WERI-Rb-1 (cell line): ENCODE measurements at regions not wholly inside any gene's neighbourhood (a gene's known extent, or its start where the extent isn't known, plus 50 kb on each side); places are given as distances from the start of the nearest gene placed in this dataset.

Experiments used
- DNase-seq: peaks from one replicate; pipeline ENCODE4 v3.0.0-alpha.2; 2020
- H3K27ac ChIP-seq: fragments of 250-450 bp; sonication (Bioruptor Pico); 2 replicates; pipeline ENCODE4 v1.5.1; 2020; ENCODE audit warnings: mild to moderate bottlenecking, moderate library complexity
- H3K27me3 ChIP-seq: fragments of 250-450 bp; sonication (Bioruptor Pico); 2 replicates; pipeline ENCODE4 v1.5.1; 2021; ENCODE audit warnings: mild to moderate bottlenecking, low read depth, moderate library complexity; ENCODE audit not compliant: insufficient read depth, severe bottlenecking
- H3K36me3 ChIP-seq: fragments of 250-450 bp; sonication (Bioruptor Pico); 2 replicates; pipeline ENCODE4 v1.5.1; 2020; ENCODE audit warnings: mild to moderate bottlenecking, moderate library complexity
- H3K4me3 ChIP-seq: 2 replicates; pipeline ENCODE4 v1.5.1; 2011; ENCODE audit warnings: low read depth, mild to moderate bottlenecking, control low read depth, low read length
- H3K9me3 ChIP-seq: fragments of 250-450 bp; sonication (Bioruptor Pico); 2 replicates; pipeline ENCODE4 v1.5.1; 2021; ENCODE audit warnings: mild to moderate bottlenecking, moderate library complexity; ENCODE audit not compliant: severe bottlenecking
- CTCF ChIP-seq: IDR thresholded peaks from 2 replicates; pipeline ENCODE4 v1.5.1; 2011; ENCODE audit warnings: low read depth, mild to moderate bottlenecking, control low read depth, inconsistent platforms, low read length

GRCh38 chr2:154637456-154637855 is 61.0 kb upstream of the KCNJ3 start:
- H3K27me3 ChIP-seq = no peaks in the 10 kb centered on the region
- no peak overlapping the region for H3K27ac ChIP-seq
- no peak for TF ChIP-seq CTCF
- H3K36me3 ChIP-seq = no peaks in the 10 kb centered on the region
- H3K4me3 ChIP-seq = no peak overlapping the region
- H3K9me3 ChIP-seq = no peaks in the 10 kb centered on the region
- DNase-seq = no peak

- no peaks in the 10 kb centered on the region for H3K36me3 ChIP-seq
- TF ChIP-seq CTCF = no peak
- no peak for DNase-seq
- no peaks in the 10 kb centered on the region for H3K27me3 ChIP-seq
- no peak overlapping the region for H3K27ac ChIP-seq
- no peaks in the 10 kb centered on the region for H3K9me3 ChIP-seq
- H3K4me3 ChIP-seq = no peak overlapping the region
Observed at GRCh38 chr2:154638783-154639182, 59.7 kb upstream of the KCNJ3 start.

- Histone ChIP-seq H3K27ac (no peak overlapping the region), H3K9me3 (no peaks in the 10 kb centered on the region)
Observed at GRCh38 chr2:154640000-154640399, 58.5 kb upstream of the KCNJ3 start.

More at GRCh38 chr2:154640000-154640399, 58.5 kb upstream of the KCNJ3 start:
- H3K27me3 ChIP-seq = no peaks in the 10 kb centered on the region
- H3K36me3 ChIP-seq = no peaks in the 10 kb centered on the region
- H3K4me3 ChIP-seq = no peak overlapping the region
- DNase-seq = no peak
- TF ChIP-seq CTCF = no peak
